ENCODE measurements at regions not wholly inside any gene's neighbourhood (a gene's known extent, or its start where the extent isn't known, plus 50 kb on each side); places are given as distances from the start of the nearest gene placed in this dataset.
"Not testable (repeated sequence)": the region's sequence is repeated elsewhere in the genome, so short reads cannot be mapped to it uniquely, and the experiment has no call there.

DNA sequence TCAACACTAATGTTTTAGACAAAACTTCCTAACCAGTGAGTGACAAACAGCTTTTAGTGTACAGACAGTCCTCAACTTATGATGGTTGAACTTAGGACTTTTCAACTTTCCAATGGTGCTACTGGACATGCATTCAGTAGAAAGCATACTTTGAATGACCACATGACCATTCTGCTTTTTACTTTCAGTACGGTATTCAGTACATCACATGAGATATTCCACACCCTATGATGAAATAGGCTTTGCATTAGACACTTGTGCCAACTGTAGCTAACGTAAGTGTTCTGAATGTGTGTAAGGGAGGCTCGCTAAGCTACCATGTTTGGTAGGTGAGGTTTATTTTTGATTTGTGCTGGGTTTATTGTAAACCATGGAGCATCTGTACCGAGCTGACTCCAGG, 113.7 kb downstream of the WNT7A start:
- no peak for DNase-seq (ENCODE audit: missing footprints)
- intact Hi-C loops (cut with DNase I) = no loop called here
- no peak for ATAC-seq

- no peak for ATAC-seq
- DNase-seq (ENCODE audit: missing footprints) = no peak
- intact Hi-C loops (cut with DNase I) = no loop called here
These were observed 115.7 kb downstream of the WNT7A start for GRCh38 chr3:13764161-13764560.

- ATAC-seq = no peak
- intact Hi-C loops (cut with DNase I) = no loop called here
- no peak for DNase-seq (ENCODE audit: missing footprints)
These were observed 117.0 kb downstream of the WNT7A start for GRCh38 chr3:13762906-13763305.

DNA sequence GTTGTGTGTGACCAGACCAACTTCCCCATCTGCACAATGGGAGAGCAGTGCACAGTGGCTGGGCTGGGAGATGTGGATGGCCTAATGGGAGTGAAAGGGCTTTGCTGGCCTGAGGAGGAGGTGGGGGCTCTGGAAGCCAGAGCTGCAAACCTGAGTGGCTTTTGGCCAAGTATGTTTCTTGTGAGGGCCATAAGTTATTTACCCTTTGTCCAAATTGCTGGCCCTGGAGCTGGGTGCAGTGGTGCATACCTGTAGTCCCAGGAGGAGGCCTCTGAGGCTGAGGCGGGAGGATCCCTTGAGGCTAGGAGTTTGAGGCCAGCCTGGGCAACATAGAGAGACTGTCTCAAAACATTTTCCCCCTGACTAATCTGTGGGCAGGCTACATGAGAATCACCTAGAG, 129.1 kb downstream of the WNT7A start:
- intact Hi-C loops (cut with DNase I) = no loop called here
- DNase-seq (ENCODE audit: missing footprints) (peak; percentile 50), ATAC-seq (no peak)

DNA sequence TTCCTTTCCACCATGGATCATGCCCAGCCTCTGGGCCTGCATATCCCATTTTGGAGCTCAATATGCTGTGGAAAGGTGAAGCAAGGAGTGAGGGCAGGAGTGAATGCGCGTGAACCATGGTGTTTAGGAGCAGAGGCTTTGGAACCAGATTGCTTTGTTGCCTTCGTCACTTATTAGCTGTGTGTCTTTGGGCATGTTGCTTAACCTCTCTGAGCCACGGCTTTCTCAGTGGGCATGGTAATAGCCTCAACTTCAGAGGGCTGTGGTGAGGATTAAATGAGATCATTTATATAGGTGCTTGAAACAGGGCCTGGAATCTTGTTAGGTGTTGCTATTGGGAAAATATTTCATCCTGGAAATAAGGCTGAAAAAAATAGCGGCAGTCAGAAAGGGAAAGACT, 129.7 kb downstream of the WNT7A start:
- peak; percentile 13 for DNase-seq (ENCODE audit: missing footprints)
- no peak for ATAC-seq
- intact Hi-C loops (cut with DNase I) = no loop called here

DNA sequence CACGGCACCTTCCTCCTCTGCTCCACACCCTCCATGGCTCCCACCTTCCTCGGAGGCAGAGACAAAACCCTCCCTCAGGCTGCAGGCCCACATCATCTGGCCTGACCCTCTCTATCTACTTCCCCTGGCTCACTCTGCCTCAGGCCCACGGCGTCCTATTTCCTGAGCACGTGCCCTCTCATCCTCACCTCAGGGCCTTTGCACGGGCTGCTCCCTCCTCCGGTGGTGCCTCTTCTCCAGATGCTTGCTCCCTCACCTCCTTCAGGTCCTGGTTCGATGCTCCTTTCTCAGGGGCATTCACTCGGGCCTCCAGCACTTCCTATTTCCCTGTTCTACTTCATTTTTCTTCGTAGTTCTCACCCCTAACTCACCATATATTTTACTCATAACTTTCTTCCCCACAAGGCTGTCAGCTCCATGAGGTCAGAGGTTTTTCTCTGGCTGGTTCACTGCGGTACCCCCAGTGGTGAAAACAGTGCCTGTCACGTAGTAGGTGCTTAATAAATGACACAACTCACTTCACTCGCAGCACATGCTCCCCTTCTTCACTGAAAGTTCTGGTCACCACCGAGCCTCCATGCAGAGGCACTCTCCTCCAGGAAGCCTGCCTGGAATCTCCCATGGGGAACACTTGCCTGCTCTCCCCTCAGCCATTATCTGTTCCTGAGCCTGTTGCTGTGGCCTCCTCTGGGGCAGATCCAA, 130.7 kb downstream of the WNT7A start:
- intact Hi-C loops (cut with DNase I) = no loop called here
- DNase-seq (ENCODE audit: missing footprints) (no peak), ATAC-seq (no peak)

DNA sequence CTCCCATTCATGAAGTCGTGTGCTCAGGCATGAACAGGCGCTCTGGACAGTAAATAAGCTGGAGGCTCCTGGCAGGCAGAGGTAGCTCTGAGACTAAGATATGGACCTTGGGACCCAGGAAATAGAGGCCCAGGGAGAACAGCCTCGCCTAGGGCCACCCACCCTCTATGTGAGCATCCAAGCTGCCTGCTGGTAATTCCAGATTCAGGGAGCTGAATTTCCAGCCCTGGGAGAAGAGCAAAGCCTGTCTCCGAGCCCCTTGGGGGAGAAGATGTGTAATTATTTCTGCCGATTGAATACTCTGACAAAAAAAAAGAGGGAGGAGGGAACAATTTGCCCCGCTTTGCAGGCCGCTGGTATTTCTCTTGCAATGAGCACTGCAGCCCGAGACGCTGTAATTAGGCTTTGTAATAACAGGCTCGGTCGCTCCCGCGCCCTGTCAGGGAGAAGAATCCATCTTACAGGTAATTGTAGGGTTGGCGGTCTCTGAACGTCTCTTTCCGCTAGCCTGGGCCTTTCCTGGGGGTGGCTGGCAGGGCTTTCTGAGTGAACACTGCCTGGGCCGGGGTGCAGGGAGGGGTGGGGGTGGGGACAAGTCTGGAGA, 131.5 kb downstream of the WNT7A start:
- intact Hi-C loops (cut with DNase I) = no loop called here
- ATAC-seq = no peak
- DNase-seq (ENCODE audit: missing footprints) = peak; percentile 15

- DNase-seq (ENCODE audit: missing footprints) = peak; percentile 46
- intact Hi-C loops (cut with DNase I) = no loop called here
- no peak for ATAC-seq
These were observed 132.2 kb downstream of the WNT7A start for GRCh38 chr3:13747627-13748026.

DNA sequence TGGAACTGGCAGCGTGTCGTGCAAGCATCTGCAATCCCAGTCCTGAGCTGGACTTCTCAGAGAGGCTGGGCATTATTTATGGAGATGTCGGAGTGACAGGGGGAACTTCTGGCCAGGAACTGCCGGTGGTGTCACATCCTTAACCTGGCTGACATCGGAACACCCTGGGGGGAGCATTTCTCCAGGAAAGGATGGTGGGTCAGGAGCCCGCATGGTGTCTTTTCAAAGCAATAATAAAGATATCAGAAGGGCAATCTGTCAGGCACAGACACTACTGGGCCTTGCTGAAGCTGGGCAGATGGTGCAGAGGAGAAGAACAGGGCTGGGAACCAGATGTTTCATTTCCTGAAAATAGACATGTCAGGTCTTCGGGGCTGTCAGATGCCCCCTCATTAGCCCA, 133.5 kb downstream of the WNT7A start:
- ATAC-seq = no peak
- no peak for DNase-seq (ENCODE audit: missing footprints)
- intact Hi-C loops (cut with DNase I) = no loop called here

DNA sequence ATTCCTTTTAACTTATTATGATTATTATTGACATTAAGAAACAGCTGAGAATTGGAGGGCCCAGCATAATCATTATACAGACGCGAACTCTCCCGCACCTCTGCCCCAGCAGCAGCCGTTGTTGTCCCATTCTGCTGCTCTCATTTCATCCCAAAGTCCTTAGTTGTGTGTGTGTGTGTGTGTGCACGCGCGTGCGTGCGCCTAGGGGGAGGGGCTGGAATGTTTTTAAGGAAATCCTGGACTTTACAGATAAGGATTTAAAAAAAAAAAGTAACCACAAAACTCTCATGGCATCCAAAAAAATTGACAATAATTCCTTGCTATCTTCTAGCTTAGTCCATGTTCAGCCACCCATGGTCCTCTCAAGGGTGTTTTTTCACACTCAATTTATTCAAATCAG, 134.2 kb downstream of the WNT7A start:
- intact Hi-C loops (cut with DNase I) = no loop called here
- DNase-seq (ENCODE audit: missing footprints) (no peak), ATAC-seq (no peak)

DNA sequence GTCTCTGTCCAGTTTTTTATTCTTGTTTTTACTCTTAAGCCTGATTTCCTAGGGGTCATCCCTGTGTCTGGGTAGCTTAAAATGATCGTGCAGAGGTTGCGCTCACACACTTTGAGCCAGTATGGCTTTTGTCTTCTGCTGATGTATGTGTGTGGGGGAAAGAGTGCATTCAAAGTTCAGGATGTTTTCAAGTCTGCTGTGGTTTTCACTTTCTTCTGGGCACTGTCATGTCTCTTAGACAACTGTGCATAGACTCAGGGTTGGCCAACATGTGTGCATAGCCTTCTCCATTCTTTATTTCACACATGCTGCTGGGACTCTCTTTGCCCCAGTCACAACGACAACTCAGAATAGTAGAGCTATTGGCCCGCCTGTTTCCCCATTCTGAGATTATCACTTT, 139.1 kb downstream of the WNT7A start:
- DNase-seq (ENCODE audit: missing footprints) = no peak
- intact Hi-C loops (cut with DNase I) = no loop called here
- ATAC-seq = no peak

DNA sequence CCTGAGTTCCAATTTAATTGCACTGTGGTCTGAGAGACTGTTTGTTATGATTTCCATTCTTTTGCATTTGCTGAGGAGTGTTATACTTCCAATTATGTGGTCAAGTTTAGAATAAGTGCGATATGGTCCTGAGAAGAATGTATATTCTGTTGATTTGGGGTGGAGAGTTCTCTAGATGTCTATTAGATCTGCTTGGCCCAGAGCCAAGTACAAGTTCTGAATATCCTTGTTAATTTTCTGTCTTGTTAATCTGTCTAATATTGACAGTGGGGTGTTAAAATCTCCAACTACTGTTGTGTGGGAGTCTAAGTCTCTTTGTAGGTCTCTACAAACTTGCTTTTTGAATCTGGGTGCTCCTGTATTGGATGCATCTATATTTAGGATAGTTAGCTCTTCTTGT, 146.1 kb downstream of the WNT7A start:
- DNase-seq (ENCODE audit: missing footprints); intact Hi-C loops (cut with DNase I); ATAC-seq: not testable (repeated sequence)

DNA sequence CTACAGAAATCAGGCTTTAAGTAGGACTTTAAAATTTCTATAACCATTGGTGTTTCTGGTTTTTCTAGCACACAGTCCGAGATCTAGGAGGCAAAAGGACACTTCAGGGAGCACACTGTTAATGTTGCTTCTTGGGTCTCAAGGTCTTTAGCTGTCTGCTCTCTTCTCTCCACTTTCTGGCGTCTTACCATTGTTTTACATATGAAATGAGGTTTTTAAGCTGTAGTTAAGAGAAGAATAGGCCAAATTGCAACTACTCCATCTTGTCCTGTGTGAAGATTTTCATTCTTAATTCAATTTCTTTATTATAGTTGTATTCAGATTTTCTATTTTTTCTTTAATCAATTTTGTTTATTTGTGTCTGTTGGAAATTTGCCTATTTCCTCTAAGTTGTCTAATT, 151.4 kb downstream of the WNT7A start:
- intact Hi-C loops (cut with DNase I) = no loop called here
- DNase-seq (ENCODE audit: missing footprints) (no peak), ATAC-seq (no peak)

DNA sequence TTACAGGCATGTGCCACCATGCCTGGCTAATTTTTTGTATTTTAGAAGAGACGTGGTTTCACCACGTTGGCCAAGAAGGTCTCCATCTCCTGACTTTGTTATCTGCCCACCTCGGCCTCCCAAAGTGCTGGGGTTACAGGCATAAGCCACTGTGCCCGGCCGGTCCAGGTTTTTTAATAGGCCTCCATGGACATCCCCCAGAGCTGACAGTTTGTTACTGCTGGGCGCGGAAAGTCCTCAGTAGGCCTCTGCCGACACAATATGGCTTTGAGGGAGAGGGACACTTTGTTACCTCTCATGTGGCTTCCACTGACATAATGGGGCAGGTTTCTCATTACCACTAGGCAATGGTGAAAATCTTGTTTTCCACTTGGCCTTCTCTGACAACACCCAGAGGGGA, 152.0 kb downstream of the WNT7A start:
- intact Hi-C loops (cut with DNase I) = no loop called here
- DNase-seq (ENCODE audit: missing footprints) = no peak
- ATAC-seq = no peak

GRCh38 chr3:13723676-13724207, 156.1 kb downstream of the WNT7A start:
- intact Hi-C loops (cut with DNase I) = no loop called here
- ATAC-seq (no peak), DNase-seq (ENCODE audit: missing footprints) (no peak)

- ATAC-seq (no peak), DNase-seq (ENCODE audit: missing footprints) (no peak)
- intact Hi-C loops (cut with DNase I) = no loop called here
These were observed 157.7 kb downstream of the WNT7A start for GRCh38 chr3:13722178-13722577.

DNA sequence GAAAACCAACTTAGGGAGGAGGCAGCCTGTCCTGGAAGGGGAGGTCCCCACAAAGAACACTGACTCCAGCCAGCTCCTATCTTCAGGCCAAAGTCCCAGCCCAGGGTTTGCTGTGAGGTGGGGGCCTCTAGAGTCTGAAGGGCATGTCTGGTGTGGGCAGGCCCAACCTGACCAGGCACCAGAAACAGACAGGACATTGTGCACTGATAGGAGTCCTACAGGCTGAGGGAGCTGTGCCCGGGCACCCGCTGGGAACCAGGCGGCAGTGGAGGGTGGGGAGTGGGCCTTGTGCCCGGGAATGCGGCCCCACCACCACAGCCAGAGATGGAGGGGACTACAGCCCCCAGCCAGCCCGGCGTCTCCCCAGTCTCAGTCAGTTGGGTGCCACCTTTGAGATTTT, 161.4 kb downstream of the WNT7A start:
- DNase-seq (ENCODE audit: missing footprints) = no peak
- intact Hi-C loops (cut with DNase I) = no loop called here

DNA sequence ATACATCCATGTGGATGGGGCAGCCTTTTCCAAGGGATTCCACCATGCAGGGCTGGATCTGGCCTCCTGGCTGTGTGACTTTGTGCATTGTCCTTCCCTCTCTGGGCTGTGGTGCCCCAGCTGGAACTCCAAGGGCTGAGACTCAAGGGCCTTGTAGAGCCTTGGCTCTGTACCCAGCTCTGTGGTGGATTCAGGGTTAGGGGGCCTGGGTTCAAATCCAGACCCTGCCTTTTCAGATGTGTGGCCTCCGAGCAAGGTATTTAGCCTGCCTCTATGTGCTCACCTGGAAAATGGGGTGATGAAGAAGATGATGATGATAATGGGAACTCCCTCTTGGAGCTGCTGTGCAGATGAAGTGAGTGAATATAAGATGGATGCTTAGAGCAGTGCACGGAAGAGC, 161.9 kb downstream of the WNT7A start:
- no peak for DNase-seq (ENCODE audit: missing footprints)
- ATAC-seq = no peak
- intact Hi-C loops (cut with DNase I) = no loop called here

More for the DNA sequence above, 161.4 kb downstream of the WNT7A start:
- ATAC-seq = no peak

GRCh38 chr3:13717222-13717895, 162.5 kb downstream of the WNT7A start:
- intact Hi-C loops (cut with DNase I) = no loop called here

DNA sequence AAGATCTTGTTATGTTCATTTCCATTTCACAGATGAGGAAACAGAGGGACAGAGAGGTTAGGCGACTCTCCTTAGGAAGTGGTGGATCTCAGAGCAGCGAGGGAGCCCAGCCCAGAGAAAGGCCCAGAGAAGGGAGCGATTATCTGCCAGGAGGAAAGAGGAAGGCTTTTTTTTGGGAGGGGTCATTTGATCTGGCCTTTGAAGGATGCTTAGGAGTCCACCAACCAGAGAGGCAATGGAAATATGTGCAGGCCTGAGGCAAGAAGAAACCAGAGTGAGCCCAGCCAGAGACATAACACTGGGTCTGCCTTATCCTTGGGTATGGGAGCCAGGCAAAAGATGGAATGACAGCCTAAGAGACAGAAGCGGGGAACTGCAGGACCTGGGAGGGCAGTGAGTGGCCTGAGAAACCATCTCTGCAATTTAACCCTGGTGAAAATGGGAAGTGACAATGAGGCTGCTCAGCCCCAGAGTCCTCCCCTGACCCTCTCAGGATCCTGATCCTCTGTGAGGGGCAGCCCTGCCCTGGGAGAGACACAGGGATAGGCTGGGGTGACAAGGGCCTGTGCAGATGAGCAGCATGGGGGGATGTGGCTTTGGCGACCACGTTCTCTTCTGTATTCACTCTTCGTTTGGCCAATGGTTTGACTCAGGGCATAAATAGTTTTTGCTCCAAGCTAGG, 163.2 kb downstream of the WNT7A start:
- ATAC-seq (no peak), DNase-seq (ENCODE audit: missing footprints) (no peak)
- intact Hi-C loops (cut with DNase I) = no loop called here

More at GRCh38 chr3:13717222-13717895, 162.5 kb downstream of the WNT7A start:
- no peak for DNase-seq (ENCODE audit: missing footprints)
- no peak for ATAC-seq
